ENCODE measurements at regions not wholly inside any gene's neighbourhood (a gene's known extent, or its start where the extent isn't known, plus 50 kb on each side); places are given as distances from the start of the nearest gene placed in this dataset.
"Not testable (repeated sequence)": the region's sequence is repeated elsewhere in the genome, so short reads cannot be mapped to it uniquely, and the experiment has no call there.

DNA sequence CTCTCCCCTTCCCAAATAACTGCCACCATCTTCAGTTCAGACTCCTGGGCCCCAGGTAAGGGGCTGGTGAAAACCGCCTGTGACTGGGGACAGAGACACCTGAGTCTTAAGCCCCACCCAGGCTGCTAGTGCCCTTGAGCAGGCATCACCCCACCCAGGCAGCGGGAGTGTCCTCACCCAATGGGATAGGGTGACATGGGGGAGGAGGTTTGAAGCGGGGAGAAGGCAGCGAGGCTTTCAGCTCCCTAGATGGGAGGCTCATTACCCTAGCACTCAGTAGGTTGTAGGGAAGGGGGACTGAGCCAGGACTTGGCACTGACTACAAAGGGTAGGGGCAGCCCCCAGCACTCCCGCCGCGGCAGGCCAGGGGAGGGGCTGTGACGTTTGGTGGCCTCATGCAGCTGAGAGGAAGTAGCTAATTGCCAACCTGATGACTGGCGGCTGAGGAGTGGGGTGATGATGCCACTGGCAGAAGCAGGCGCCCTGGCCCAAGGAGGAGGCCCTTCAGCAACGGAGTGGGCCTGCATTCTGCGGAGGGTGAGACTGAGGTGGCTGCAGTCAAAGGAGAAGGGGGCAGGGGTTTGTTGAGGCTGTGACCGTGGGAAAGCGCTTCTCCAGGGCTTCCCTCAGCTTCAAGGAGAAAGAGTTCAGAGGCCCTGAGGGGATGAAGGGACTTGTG, 126.9 kb downstream of the MRPL14 start:
- DNase-seq (ENCODE audit: low spot score) (no peak), FAIRE-seq (no peak)

DNA sequence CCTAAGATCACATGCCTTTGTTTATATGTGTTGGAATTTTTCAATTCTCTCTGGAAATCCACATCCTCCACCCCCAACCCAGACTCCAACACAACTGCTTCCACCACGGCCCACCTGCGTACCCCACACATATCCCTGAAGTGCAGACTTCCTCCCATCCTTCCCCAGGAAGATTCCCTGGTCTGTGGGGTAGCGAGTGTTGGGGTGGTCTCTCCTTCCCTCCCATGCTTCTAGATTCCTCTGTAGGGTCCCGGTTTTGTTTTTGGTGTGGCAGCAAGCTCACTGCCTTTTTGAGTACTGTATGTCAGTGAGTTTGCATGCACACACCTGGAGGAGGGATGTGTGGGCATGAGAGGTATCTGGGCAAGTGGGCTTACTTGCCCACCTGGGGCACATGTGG, 127.6 kb downstream of the MRPL14 start:
- FAIRE-seq (no peak), DNase-seq (ENCODE audit: low spot score) (no peak)

DNA sequence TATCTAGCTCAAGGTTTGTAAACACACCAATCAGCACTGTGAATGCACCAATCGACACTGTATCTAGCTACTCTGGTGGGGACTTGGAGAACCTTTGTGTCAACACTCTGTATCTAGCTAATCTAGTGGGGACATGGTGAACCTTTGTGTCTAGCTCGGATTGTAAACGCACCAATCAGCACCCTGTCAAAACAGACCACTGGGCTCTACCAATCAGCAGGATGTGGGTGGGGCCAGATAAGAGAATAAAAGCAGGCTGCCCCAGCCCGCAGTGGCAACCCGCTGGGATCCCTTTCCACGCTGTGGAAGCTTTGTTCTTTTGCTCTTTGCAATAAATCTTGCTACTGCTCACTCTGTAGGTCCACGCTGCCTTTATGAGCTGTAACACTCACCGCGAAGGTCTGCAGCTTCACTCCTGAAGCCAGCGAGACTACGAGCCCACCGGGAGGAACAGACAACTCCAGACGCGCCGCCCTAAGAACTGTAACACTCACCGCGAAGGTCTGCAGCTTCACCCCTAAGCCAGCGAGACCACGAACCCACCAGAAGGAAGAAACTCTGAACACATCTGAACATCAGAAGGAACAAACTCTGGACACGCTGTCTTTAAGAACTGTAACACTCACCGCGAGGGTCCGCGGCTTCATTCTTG, 128.5 kb downstream of the MRPL14 start:
- FAIRE-seq; DNase-seq (ENCODE audit: low spot score): not testable (repeated sequence)

DNA sequence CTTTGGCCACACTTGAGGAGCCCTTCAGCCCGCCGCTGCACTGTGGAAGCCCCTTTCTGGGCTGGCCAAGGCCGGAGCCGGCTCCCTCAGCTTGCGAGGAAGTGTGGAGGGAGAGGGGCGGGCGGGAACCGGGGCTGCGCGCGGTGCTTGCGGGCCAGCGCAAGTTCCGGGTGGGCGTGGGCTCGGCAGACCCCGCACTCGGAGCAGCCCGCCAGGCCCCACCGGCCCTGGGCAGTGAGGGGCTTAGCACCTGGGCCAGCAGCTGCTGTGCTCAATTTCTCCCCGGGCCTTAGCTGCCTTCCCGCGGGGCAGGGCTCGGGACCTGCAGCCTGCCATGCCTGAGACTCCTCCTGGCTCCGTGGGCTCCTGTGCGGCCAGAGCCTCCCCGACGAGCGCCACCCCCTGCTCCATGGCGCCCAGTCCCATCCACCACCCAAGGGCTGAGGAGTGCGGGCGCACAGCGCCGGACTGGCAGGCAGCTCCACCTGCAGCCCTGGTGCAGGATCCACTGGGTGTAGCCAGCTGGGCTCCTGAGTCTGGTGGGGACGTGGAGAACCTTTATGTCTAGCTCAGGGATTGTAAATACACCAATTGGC, 129.2 kb downstream of the MRPL14 start:
- not testable (repeated sequence) for DNase-seq (ENCODE audit: low spot score); FAIRE-seq

DNA sequence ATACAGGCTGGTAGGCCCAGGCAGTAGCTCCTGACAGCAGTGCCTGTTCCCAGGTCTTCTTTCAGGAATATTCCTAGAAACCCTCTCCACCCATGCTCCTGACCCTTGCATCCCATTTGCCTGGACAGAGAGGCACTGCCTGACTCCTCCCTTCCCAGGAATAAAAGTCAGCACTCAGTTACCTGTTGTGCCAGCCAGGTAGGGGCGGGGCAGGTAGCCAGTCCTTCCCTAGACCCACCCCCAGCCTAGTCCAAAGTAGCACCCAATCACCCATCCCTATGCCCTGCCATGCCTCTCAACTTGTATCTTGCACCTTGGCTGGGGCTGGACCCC, 129.9 kb downstream of the MRPL14 start:
- FAIRE-seq (no peak), DNase-seq (ENCODE audit: low spot score) (no peak)

DNA sequence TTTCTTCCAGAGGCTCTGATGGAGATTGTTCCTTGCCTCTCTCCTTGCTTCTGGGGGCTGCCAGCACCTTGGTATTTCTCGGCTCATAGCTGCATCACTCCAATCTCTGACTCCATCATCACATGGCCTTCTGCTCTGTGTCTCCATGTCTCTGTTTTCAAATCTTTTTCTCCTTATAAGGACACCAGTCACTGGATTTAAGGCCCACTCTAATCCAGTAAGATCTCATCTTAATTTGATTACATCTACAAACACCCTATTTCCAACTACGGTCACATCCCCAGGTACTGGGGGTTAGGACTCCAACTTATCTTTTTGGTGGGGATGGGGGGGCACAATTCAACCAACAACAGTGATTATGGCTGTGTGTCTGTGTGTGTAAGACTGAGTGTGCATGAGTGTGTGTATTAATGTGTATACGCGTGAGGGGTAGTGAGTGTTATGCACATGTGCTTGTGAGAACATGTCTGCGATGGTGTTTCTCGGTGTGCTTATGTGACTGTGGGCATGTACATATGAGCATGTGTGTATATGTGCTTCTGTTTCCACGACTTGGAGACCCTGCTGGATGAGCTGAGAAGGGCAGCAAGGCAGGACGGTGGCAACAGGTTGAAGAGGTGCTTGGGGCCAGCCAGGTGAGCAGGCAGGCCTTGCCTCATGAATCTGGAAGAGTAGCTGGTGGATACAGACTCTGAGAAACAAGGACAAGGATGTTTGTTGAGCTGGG, 130.5 kb downstream of the MRPL14 start:
- no peak for DNase-seq (ENCODE audit: low spot score)
- no peak for FAIRE-seq

DNA sequence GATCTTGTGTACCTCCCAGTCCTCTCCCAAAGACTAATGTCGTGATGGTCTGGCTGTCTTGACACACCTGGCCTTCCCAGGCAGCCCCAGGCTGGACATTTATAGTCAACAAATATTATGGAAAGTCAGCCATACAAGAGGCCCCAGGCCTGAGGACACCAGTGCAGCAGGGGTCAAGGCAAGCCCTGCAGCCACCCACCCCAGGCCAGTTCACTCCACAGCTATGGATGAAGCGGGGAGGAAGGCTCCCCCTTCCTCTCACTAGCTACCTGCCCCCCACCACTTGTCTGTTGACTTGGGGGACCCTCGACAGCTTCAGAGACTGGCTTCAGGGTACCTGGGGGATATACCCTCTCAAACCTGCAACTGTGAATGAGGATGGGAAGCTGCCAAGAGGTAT, 132.1 kb downstream of the MRPL14 start:
- DNase-seq (ENCODE audit: low spot score) (no peak), FAIRE-seq (no peak)

DNA sequence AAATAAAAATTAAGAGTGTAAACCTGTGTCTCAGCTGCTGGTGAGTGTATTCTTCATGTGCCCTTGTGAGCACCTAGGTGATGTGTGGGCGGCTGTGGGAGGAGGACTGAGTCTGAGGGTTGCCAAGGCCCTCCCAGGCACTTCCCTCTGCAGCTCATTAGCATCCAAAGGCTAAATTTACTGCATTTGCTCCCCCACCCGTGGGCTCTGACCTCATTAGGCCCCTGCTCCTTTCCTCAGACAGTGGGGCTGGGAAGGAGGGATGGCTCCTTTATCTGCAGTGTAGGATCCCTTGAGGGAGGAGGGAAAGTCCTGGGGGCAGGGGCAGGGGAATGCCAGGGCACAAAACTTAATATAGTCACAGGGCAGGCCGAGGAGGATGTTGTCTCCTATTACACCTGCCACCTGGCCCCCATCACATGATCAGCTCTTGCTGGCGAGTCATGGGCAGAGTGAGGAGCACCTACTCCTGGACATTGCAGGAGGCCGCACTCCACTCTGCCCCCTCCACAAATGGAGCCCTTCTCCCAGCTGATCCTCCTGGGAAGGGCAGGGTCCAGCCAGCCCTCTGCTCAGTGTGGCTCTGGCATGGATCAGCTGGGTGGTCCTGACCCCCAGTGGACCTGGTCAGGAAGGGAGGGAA, 133.2 kb downstream of the MRPL14 start:
- no peak for FAIRE-seq
- no peak for DNase-seq (ENCODE audit: low spot score)

DNA sequence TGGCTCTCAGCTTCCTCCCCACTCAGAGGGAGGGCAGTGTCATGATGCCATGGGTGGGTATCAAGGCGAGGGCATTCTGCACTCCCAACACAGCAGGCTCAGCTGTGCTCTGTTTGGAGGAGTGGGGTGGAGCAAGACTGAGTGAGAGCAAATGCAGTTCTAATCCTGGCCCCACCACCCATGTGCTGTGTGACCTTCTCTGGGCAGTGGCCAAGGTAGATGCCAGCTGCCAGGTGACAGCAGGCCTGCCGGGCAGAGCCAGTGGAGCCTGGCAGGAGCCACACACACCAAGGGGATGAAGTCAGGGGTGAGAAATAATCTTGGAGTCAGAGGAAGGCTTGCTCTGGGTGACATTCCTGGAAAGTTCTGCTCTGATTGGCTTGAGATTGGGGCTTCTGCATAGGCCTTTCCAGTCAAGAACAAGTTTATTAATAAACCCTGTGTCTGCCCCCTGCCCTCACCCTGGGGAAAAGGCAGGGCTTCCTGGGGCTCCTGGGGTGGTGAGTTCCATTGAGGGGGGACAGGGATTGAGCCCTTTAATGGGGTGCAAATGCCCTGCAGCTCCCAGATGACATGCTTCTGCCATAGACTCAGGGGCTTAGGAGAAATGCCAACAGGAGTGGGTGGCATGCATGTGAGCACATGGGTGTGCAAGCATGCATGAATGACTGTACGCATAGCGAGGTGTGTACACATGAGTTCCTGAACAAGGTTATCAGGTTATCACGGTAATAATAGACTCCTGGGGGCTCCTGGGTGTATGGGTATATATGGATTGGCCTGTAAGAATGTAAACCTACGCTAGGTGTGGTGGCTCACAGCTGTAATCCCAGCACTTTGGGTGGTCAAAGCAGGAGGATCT, 134.2 kb downstream of the MRPL14 start:
- DNase-seq (ENCODE audit: low spot score) = no peak
- FAIRE-seq = no peak

DNA sequence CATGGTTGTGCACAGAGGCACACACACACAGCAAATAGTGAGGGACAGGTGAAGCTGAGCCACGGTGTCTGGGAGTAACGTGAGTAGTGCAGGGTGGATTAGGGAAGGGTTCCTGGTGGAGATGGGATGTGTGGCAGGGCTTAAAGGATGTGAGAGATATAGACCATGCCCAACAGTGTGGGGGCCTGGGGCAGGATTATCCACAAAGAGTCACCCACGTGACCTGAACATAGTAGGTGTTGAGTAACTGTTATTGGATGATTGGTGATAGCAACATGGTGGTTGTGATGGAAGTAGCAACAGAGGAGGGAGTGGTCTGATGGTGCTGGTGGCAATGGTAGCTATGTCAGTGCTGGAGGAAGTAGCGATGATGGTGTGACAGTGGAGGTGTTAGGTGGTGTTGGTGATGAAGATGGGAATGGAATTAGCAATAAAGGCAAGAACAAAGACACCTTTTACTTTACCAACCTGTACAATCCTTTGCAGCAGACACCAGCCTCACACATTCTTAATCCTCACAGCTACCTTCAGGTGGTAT, 135.1 kb downstream of the MRPL14 start:
- FAIRE-seq (no peak), DNase-seq (ENCODE audit: low spot score) (no peak)

DNA sequence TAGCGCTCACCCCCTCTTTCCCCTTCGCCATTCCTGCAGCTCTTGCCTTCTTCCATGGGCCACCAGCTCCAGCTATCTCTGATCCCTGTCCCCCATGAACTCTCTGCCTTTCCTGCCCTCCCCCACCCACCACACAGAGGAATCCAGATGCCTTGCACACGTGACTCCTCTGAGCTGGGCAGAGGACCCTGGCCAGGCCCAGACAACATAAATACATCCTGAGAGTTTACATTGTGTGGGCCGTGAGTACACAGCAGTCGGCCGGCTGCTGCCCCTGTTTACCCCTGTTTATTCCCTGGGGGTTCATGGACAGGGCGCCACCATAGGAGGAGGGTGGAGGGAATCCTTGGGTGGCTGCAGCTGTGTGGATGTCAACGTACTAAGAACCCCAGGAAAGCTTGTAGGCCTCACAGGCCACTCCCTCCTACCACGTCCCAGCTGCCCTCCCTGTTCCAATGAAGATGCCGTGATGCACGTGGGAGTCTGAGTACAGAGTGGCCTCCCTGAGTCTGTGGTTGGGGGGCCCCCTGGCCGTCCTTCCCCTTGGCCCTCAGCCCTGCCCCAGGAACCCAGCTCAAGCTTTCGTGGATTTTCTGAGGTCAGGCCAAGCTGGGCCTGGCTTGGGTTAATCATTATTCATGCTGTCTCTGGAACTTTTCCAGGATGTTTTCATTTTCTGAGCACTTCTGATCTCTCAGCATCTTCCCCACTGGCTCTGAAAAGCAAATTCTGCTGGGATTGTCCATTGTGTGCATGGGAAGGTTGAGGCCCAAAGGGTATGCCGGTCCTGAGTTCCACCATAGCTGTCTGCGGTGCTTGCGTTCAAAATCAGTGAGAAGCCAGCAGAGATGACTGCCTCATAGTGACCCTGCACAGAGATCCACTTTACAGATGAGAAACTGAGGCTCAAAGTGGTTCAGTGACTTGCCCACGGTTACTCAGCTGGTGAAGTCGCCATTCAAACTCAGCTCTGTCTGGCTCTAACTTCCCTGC, 136.3 kb downstream of the MRPL14 start:
- FAIRE-seq (no peak), DNase-seq (ENCODE audit: low spot score) (no peak)

DNA sequence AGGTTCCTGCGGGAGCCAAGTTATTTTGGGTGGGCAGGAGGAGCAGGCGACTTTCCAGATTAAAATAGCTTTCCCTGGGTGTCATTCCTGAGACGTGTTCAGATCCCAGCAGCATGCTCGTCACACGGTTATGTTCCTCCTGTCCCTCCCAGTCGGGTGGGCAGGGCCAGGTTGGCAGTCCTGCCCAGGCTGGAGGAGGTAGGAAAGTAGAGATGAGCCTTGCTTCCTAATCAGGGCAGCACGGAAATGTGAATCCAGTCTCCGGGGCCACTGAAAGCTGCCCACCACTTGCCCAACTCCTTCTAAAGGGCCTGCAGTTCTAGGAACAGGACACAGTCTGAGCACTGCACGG, 137.0 kb downstream of the MRPL14 start:
- no peak for FAIRE-seq

DNA sequence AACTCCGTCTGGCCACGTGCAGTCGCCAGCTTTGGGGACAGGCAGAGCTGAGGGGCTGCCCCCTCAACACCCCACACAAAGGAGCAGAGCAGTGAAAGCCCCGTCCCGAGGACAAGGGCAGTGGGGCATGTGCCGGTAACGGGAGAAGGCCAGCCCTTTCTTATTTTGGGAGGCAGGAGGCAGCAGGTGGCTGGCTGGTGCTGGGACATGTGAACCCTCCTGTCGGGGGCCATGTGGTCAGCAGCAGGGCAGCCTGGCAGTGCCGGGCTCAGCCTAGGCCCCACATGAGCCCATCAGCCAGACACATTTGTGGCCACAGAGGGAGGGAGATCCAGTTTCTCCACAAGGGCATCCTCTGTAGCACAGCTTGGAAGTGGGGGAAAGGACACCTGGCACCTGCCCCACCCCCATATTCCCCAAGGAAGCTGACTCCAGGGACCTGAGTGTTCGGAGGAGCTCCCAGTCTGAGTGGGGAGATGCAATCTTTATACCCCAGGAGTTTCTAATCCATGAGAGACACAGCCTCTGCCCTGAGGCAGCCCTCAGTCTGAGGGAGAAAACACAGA, 137.6 kb downstream of the MRPL14 start:
- FAIRE-seq = no peak
- no peak for DNase-seq (ENCODE audit: low spot score)

More for the DNA sequence above, 137.0 kb downstream of the MRPL14 start:
- no peak for DNase-seq (ENCODE audit: low spot score)

DNA sequence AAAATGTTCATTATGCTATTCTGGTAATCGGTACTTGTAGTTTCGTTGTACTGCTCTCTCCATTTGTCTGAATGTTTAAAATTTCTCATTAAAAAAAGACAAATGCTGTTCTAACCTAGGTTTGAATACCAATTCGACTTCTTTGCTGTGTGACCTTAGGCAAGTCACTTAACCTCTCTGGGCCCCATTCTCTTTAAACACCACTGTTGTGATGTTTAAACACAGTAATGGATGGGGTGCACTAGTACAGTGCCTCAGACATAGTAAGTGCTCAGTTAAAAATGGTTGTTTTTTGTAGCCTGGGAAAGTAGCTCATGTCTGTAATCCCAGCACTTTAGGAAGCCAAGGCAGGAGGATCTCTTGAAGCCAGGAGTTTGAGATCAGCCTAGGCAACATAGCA, 138.5 kb downstream of the MRPL14 start:
- DNase-seq (ENCODE audit: low spot score) = no peak
- no peak for FAIRE-seq

DNA sequence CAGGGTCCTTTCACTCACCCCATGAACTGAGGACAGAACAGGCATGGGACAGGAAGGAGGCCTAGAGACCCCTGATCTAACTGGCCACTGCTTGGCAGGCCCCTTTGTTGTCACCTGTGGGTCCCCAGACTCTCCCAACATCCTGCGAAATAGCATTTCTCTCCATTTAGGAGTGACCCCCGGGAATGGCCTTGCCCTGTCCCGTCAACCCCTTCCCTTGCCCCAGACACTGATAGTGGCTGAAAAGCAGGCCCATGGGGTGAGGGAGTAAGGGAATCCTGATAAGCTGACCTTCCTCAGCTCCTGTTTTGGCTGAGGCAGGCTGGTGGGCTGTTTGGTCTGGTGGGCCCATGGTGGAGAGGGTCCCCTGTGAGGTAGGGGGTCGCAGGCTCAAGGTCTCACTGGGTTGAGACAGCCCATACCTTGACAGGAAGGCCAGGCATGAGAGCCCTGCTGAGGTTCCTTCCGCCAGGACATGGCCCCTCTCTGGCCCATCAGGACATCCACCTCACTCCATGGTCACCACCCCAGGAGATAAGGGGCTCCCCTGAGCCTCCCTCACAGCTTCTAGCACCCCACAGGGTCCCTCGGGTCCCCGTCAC, 139.3 kb downstream of the MRPL14 start:
- no peak for DNase-seq (ENCODE audit: low spot score)
- no peak for FAIRE-seq

DNA sequence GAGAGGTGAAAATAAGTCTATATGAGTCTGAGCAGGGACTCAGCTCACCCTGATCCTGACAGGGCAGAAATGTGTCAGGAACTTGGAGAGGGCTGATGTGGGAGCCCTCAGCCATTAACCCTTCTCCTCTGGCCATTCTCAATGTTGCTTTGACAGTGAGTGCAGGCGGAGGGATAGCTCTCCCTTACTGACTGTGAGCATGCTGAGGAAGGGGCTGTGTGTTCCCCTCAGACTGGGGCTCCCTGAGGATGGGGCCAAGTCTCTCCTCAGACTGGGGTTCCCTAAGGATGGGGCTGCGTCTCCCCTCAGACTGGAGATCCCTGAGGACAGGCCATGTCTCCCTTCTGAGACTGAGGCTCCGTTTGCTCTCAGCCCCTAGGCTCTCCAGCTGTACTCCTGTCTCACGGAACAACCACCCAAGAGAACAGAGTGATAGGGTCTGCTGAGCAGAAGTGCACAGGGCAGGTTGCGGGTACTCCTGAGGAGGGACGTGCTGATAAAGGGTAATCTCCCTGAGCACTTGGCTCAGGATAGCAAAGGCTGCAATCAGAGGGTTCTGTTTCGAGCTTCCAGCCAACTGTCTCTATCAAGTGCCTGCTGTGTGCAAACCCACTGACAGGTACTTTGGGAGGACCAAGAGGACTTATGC, 141.0 kb downstream of the MRPL14 start:
- FAIRE-seq = no peak
- DNase-seq (ENCODE audit: low spot score) = no peak

DNA sequence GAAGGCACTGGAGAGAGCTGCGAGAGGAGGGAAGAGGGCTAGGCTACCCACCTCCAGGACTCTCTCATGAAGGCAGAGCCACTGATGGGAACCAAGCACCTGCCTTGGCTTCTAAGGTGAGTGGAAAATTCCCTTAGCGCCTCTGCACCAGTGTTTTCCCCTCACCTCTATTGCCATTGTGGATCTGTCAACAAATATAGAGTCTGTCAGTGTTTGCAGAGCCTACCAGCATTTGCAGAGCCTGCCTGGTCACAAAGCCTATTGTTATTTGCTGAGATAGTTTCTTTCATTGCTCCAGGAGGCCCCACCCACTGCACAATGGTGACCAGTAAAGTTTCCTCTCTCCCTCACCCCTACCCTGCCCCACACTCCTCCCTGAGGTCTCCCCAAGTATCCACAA, 141.9 kb downstream of the MRPL14 start:
- no peak for FAIRE-seq
- DNase-seq (ENCODE audit: low spot score) = no peak

Measured in urothelium cell line (cell line).